EL (cell line): ENCODE measurements at regions not wholly inside any gene's neighbourhood (a gene's known extent, or its start where the extent isn't known, plus 50 kb on each side); places are given as distances from the start of the nearest gene placed in this dataset.
A peak's percentile ranks its signal among the peaks of the same experiment; 100 is the strongest.

Experiments used
- DNase-seq: peaks from one replicate; pipeline ENCODE4 v3.0.0-alpha.2; 2016

- no peak for DNase-seq
Observed at GRCh38 chr4:8696369-8697127, 104.0 kb downstream of the CPZ start.

- DNase-seq: no peak
Observed at GRCh38 chr4:8695237-8696219, 103.0 kb downstream of the CPZ start.

- no peak for DNase-seq
Observed at GRCh38 chr4:8694651-8695151, 102.1 kb downstream of the CPZ start.

- DNase-seq: no peak
Observed at GRCh38 chr4:8694226-8694625, 101.7 kb downstream of the CPZ start.

- DNase-seq: no peak
Observed at GRCh38 chr4:8691151-8691775, 98.7 kb downstream of the CPZ start.

- no peak for DNase-seq
Observed at GRCh38 chr4:8690216-8691150, 97.9 kb downstream of the CPZ start.

GRCh38 chr4:8689741-8690140, 97.2 kb downstream of the CPZ start:
- no peak for DNase-seq

- no peak for DNase-seq
Observed at GRCh38 chr4:8688908-8689445, 96.4 kb downstream of the CPZ start.

- peak; percentile 12 for DNase-seq
Observed at GRCh38 chr4:8688041-8688907, 95.7 kb downstream of the CPZ start.

GRCh38 chr4:8687083-8687482, 94.5 kb downstream of the CPZ start:
- DNase-seq: no peak

GRCh38 chr4:8685831-8686230, 93.3 kb downstream of the CPZ start:
- no peak for DNase-seq

- DNase-seq: no peak
Observed at GRCh38 chr4:8683462-8683861, 90.9 kb downstream of the CPZ start.

- no peak for DNase-seq
Observed at GRCh38 chr4:8682725-8683124, 90.2 kb downstream of the CPZ start.

- DNase-seq: no peak
Observed at GRCh38 chr4:8682296-8682695, 89.7 kb downstream of the CPZ start.

- DNase-seq: no peak
Observed at GRCh38 chr4:8681391-8681790, 88.8 kb downstream of the CPZ start.

GRCh38 chr4:8679032-8679431, 86.5 kb downstream of the CPZ start:
- DNase-seq: no peak

GRCh38 chr4:8676676-8677075, 84.1 kb downstream of the CPZ start:
- DNase-seq: no peak

GRCh38 chr4:8675906-8676305, 83.3 kb downstream of the CPZ start:
- DNase-seq: no peak

GRCh38 chr4:8675383-8675782, 82.8 kb downstream of the CPZ start:
- DNase-seq: peak; percentile 8

- no peak for DNase-seq
Observed at GRCh38 chr4:8674311-8674885, 81.8 kb downstream of the CPZ start.
